IMR-90 (cell line): ENCODE measurements at regions not wholly inside any gene's neighbourhood (a gene's known extent, or its start where the extent isn't known, plus 50 kb on each side); places are given as distances from the start of the nearest gene placed in this dataset.

Experiments
- ATAC-seq: fragments of 200-7000 bp; cut with Tn5 transposase; 2 replicates; pipeline ENCODE4 v1.9.1; 2020; ENCODE audit warnings: low read depth, mild to moderate bottlenecking, moderate library complexity
- BruUV-seq: library from RNA; stranded (reverse); fragments of 400-500 nt; replicated peaks from 2 replicates; lab custom pipeline; 2021; lab: Mats Ljungman, UMichigan
- CTCF ChIA-PET: fragments of 300-600 bp; formaldehyde crosslinking; extraction: SDS; loops from one replicate; lab custom pipeline; 2021; ENCODE audit warnings: antibody characterized with exemption; lab: Yijun Ruan, JAX
- POLR2A ChIA-PET: fragments of 300-600 bp; sonication (Branson Sonifier 250); formaldehyde crosslinking; loops from one replicate; lab custom pipeline; 2022; ENCODE audit warnings: antibody characterized with exemption; ENCODE audit not compliant: unreplicated experiment; lab: Charles Lee
- DNase-seq: peaks from one replicate; pipeline ENCODE4 v3.0.0; 2013
- H2AFZ ChIP-seq: replicated peaks from 2 replicates; pipeline ENCODE3; 2013; ENCODE audit warnings: low read length, mild to moderate bottlenecking; ENCODE audit not compliant: poor library complexity
- H2AK5ac ChIP-seq: 2 replicates; pipeline ENCODE4 v1.6.1; 2013; ENCODE audit warnings: low read depth, low read length, inconsistent platforms
- H2AK9ac ChIP-seq: replicated peaks from 2 replicates; pipeline ENCODE3; 2013; ENCODE audit warnings: mild to moderate bottlenecking, low read depth, low read length, moderate library complexity; ENCODE audit not compliant: poor library complexity
- H2BK120ac ChIP-seq: 2 replicates; pipeline ENCODE4 v1.6.1; 2013; ENCODE audit warnings: low read depth, low read length, inconsistent platforms
- H2BK15ac ChIP-seq: 3 replicates; pipeline ENCODE4 v1.6.1; 2013; ENCODE audit warnings: low read depth, low read length, inconsistent platforms
- H2BK20ac ChIP-seq: 2 replicates; pipeline ENCODE4 v1.6.1; 2013; ENCODE audit warnings: low read depth, mild to moderate bottlenecking, inconsistent platforms, low read length, moderate library complexity
- H2BK5ac ChIP-seq: 2 replicates; pipeline ENCODE4 v1.6.1; 2013; ENCODE audit warnings: mild to moderate bottlenecking, low read depth, low read length, inconsistent platforms; ENCODE audit not compliant: poor library complexity, severe bottlenecking
- H3K14ac ChIP-seq: replicated peaks from 2 replicates; pipeline ENCODE4 v1.6.1; 2013; ENCODE audit warnings: low read depth, low read length, inconsistent platforms
- H3K18ac ChIP-seq: 2 replicates; pipeline ENCODE4 v1.6.1; 2013; ENCODE audit warnings: low read depth, low read length, control low read depth
- H3K23ac ChIP-seq: 2 replicates; pipeline ENCODE4 v1.6.1; 2013; ENCODE audit warnings: low read depth, low read length, inconsistent platforms
- H3K27ac ChIP-seq: 2 replicates; pipeline ENCODE4 v1.5.1; 2013; ENCODE audit warnings: mild to moderate bottlenecking, control low read depth, low read length; ENCODE audit not compliant: insufficient read depth
- H3K27me3 ChIP-seq: 2 replicates; pipeline ENCODE4 v1.6.1; 2013; ENCODE audit warnings: low read length; ENCODE audit not compliant: control insufficient read depth, insufficient read depth
- H3K36me3 ChIP-seq: 2 replicates; pipeline ENCODE4 v1.6.1; 2013; ENCODE audit warnings: low read length, mixed read lengths; ENCODE audit not compliant: control insufficient read depth, insufficient read depth
- H3K4ac ChIP-seq: 2 replicates; pipeline ENCODE4 v1.6.1; 2013; ENCODE audit warnings: low read depth, low read length, inconsistent platforms
- H3K4me1 ChIP-seq: 2 replicates; pipeline ENCODE4 v1.6.1; 2013; ENCODE audit warnings: low read length, mixed read lengths; ENCODE audit not compliant: control insufficient read depth, insufficient read depth
- H3K4me2 ChIP-seq: 2 replicates; pipeline ENCODE4 v1.6.1; 2013; ENCODE audit warnings: low read depth, mild to moderate bottlenecking, control low read depth, low read length, moderate library complexity
- H3K4me3 ChIP-seq: 2 replicates; pipeline ENCODE4 v1.5.1; 2013; ENCODE audit warnings: low read depth, mild to moderate bottlenecking, control low read depth, low read length, moderate library complexity; ENCODE audit not compliant: insufficient read depth
- H3K56ac ChIP-seq: 2 replicates; pipeline ENCODE4 v1.6.1; 2013; ENCODE audit warnings: low read length, inconsistent platforms; ENCODE audit not compliant: insufficient read depth; ENCODE audit errors: extremely low read depth
- H3K79me1 ChIP-seq, 2 experiments: 2 replicates each; pipeline ENCODE4 v1.6.1; 2013; ENCODE audit warnings: low read length in 2 of 2, inconsistent platforms in 1 of 2, low read depth in 1 of 2
- H3K9ac ChIP-seq: 2 replicates; pipeline ENCODE4 v1.6.1; 2013; ENCODE audit warnings: low read depth, low read length, control low read depth
- H3K9me1 ChIP-seq: 2 replicates; pipeline ENCODE4 v1.6.1; 2013; ENCODE audit warnings: low read length, inconsistent platforms; ENCODE audit not compliant: insufficient read depth
- H3K9me3 ChIP-seq: 2 replicates; pipeline ENCODE4 v1.6.1; 2013; ENCODE audit warnings: low read length; ENCODE audit not compliant: control insufficient read depth, insufficient read depth
- H4K20me1 ChIP-seq: 2 replicates; pipeline ENCODE4 v1.6.1; 2013; ENCODE audit warnings: low read length, inconsistent platforms; ENCODE audit not compliant: insufficient read depth
- H4K5ac ChIP-seq: 2 replicates; pipeline ENCODE4 v1.6.1; 2013; ENCODE audit warnings: mild to moderate bottlenecking, low read depth, low read length, control low read depth
- H4K8ac ChIP-seq, 2 experiments: 2 replicates each; pipeline ENCODE4 v1.6.1; 2013; ENCODE audit warnings: low read depth in 2 of 2, low read length in 2 of 2, control low read depth in 1 of 2, inconsistent platforms in 1 of 2
- H4K91ac ChIP-seq: 2 replicates; pipeline ENCODE4 v1.6.1; 2013; ENCODE audit warnings: low read depth, low read length, inconsistent platforms; ENCODE audit not compliant: insufficient read depth
- CHD1 ChIP-seq: IDR thresholded peaks from 2 replicates; pipeline ENCODE4 v1.6.1; 2012; ENCODE audit warnings: low read depth, low read length, improper control_type of control experiment
- CTCF ChIP-seq: conservative IDR thresholded peaks from 2 replicates; pipeline ENCODE4 v1.5.1; 2012; ENCODE audit warnings: mild to moderate bottlenecking, low read depth, low read length, improper control_type of control experiment
- NFE2L2 ChIP-seq: fragments of 150-350 bp; IDR thresholded peaks from 2 replicates; pipeline ENCODE4 v1.6.1; 2016; ENCODE audit warnings: low read depth, mild to moderate bottlenecking, low read length
- RCOR1 ChIP-seq: IDR thresholded peaks from 2 replicates; pipeline ENCODE4 v1.6.1; 2012; ENCODE audit warnings: mild to moderate bottlenecking, low read length, improper control_type of control experiment; ENCODE audit not compliant: insufficient replicate concordance
- RFX5 ChIP-seq: IDR thresholded peaks from 2 replicates; pipeline ENCODE4 v1.8.0; 2012; ENCODE audit warnings: low read depth, mild to moderate bottlenecking, low read length, moderate library complexity
- WGBS, 2 experiments: methylation state at CpG; one replicate each; pipeline versions ENCODE4 v1.1.5 to v1.1.7; 2013; ENCODE audit warnings: missing lambda C conversion rate in 2 of 2; ENCODE audit not compliant: insufficient read length in 1 of 2; ENCODE audit errors: extremely low coverage in 2 of 2; 5-methylcytosine and 5-hydroxymethylcytosine counted together
- dilution Hi-C: fragments of 300-500 bp; cut with HindIII; formaldehyde crosslinking; loops from one replicate; pipeline ENCODE4 v1.14.3; 2018; ENCODE audit warnings: low sequenced_read_pairs; ENCODE audit not compliant: unreplicated experiment
- in situ Hi-C: fragments of 300-500 bp; cut with MboI; formaldehyde crosslinking; loops from 3 replicates; pipeline ENCODE4 v1.14.3; 2019; ENCODE audit warnings: low sequenced_read_pairs, inconsistent platforms, mixed read lengths
- intact Hi-C: fragments of 100-400 bp; cut with micrococcal nuclease; formaldehyde crosslinking; loops from 2 replicates; pipeline ENCODE4 v1.10.0; 2022

- Histone ChIP-seq H3K14ac (no peak overlapping the region), H3K4ac (no peak overlapping the region), H2AFZ (peak overlapping the region; percentile 58), H4K8ac (no peak overlapping the region), H4K5ac (no peak overlapping the region), H3K56ac (no peak overlapping the region), H3K36me3 (no peaks in the 10 kb centered on the region), H4K20me1 (no peaks in the 10 kb centered on the region), H2AK9ac (no peak overlapping the region), H3K4me3 (no peak overlapping the region), H2BK120ac (no peak overlapping the region), H3K79me1 (no peaks in the 10 kb centered on the region), H4K91ac (no peak overlapping the region), H2BK15ac (no peak overlapping the region), H2BK5ac (peak overlapping the region; percentile 46), H2BK20ac (no peak overlapping the region), H3K23ac (no peak overlapping the region), H3K4me1 (no peaks in the 10 kb centered on the region), H3K18ac (no peak overlapping the region), H3K9me3 (no peaks in the 10 kb centered on the region), H3K27me3 (no peaks in the 10 kb centered on the region), H3K27ac (no peak overlapping the region), H3K9ac (no peak overlapping the region), H3K9me1 (no peaks in the 10 kb centered on the region), H3K4me2 (no peak overlapping the region), H2AK5ac (no peak overlapping the region)
- ChIA-PET CTCF (no interaction called here), POLR2A (no interaction called here)
- in situ Hi-C loops (no loop called here), dilution Hi-C loops (no loop called here), intact Hi-C loops (no loop called here)
- 29% methylated on average over 1 of the region's 2 CpGs; no CpG with 5 or more reads in 1 of the 2 experiments for WGBS, 2 experiments
- no TSS peak for BruUV-seq
- ATAC-seq (no peak), DNase-seq (no peak)
- no peak for TF ChIP-seq CHD1
- no peak for TF ChIP-seq NFE2L2
- TF ChIP-seq RCOR1: no peak
- no peak for TF ChIP-seq RFX5
- TF ChIP-seq CTCF: no peak
Observed at GRCh38 chr1:182236651-182237077, 154.9 kb downstream of the GLUL start.
